ENCODE measurements at regions not wholly inside any gene's neighbourhood (a gene's known extent, or its start where the extent isn't known, plus 50 kb on each side); places are given as distances from the start of the nearest gene placed in this dataset.

DNA sequence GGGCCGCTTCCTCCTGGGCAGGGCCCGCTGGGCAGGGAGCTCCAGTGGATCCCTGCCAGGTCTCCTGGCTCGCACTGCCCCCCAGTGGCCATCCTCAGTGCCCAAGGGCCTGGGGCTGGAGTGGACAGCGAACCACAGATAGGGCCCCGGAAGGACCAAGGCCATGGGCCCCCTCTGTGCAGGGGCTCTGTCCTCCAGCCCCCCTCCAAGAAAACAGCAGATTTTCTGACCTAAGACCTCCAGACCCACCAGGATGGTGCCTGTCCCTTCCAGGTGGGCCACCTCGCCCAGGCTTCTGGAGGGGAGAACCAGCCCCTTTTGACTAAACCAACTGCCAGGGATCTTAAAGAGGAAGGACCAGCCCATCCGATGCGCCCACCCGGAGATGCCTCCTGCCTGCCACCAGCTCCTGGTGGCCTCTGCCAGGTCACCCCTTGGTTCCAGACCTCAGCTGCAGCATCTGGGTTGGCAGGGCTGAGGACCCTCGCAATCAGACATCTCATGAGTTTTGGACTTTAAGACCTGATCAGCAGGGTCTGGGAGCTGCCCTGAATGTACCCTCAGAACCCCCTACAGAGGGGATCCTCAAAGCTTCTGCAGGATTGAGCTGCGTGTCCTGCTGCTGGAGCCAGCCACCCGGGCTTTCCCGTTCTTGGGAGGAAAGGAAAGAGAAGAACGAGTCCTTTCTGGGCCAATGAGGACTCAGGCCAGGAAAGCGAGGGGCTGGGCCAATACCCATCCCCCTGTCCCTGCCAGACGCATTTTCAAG is 325.8 kb upstream of the DIO3 start (continued):
- TF ChIP-seq, protein P1, sequence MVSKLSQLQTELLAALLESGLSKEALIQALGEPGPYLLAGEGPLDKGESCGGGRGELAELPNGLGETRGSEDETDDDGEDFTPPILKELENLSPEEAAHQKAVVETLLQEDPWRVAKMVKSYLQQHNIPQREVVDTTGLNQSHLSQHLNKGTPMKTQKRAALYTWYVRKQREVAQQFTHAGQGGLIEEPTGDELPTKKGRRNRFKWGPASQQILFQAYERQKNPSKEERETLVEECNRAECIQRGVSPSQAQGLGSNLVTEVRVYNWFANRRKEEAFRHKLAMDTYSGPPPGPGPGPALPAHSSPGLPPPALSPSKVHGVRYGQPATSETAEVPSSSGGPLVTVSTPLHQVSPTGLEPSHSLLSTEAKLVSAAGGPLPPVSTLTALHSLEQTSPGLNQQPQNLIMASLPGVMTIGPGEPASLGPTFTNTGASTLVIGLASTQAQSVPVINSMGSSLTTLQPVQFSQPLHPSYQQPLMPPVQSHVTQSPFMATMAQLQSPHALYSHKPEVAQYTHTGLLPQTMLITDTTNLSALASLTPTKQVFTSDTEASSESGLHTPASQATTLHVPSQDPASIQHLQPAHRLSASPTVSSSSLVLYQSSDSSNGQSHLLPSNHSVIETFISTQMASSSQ (IDR thresholded peaks at IDR 0.05; ENCODE audit: low read depth), result no peak
- TF ChIP-seq, protein P1 (CRISPR knock-in tag; IDR thresholded peaks at IDR 0.05; ENCODE audit: borderline replicate concordance), result no peak
- TF ChIP-seq, protein P2, sequence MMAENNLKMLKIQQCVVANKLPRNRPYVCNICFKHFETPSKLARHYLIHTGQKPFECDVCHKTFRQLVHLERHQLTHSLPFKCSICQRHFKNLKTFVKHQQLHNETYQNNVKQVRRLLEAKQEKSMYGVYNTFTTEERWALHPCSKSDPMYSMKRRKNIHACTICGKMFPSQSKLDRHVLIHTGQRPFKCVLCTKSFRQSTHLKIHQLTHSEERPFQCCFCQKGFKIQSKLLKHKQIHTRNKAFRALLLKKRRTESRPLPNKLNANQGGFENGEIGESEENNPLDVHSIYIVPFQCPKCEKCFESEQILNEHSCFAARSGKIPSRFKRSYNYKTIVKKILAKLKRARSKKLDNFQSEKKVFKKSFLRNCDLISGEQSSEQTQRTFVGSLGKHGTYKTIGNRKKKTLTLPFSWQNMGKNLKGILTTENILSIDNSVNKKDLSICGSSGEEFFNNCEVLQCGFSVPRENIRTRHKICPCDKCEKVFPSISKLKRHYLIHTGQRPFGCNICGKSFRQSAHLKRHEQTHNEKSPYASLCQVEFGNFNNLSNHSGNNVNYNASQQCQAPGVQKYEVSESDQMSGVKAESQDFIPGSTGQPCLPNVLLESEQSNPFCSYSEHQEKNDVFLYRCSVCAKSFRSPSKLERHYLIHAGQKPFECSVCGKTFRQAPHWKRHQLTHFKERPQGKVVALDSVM (CRISPR knock-in tag; IDR thresholded peaks at IDR 0.05), result no peak
- TF ChIP-seq, protein P3, sequence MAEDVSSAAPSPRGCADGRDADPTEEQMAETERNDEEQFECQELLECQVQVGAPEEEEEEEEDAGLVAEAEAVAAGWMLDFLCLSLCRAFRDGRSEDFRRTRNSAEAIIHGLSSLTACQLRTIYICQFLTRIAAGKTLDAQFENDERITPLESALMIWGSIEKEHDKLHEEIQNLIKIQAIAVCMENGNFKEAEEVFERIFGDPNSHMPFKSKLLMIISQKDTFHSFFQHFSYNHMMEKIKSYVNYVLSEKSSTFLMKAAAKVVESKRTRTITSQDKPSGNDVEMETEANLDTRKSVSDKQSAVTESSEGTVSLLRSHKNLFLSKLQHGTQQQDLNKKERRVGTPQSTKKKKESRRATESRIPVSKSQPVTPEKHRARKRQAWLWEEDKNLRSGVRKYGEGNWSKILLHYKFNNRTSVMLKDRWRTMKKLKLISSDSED (CRISPR knock-in tag; IDR thresholded peaks at IDR 0.05), result no peak
- TF ChIP-seq, protein P4, sequence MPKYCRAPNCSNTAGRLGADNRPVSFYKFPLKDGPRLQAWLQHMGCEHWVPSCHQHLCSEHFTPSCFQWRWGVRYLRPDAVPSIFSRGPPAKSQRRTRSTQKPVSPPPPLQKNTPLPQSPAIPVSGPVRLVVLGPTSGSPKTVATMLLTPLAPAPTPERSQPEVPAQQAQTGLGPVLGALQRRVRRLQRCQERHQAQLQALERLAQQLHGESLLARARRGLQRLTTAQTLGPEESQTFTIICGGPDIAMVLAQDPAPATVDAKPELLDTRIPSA (CRISPR knock-in tag; IDR thresholded peaks at IDR 0.05; ENCODE audit: borderline replicate concordance), result no peak
- TF ChIP-seq ZNF354B (CRISPR knock-in tag; IDR thresholded peaks at IDR 0.05) (no peak), ZNF75D (CRISPR knock-in tag; IDR thresholded peaks at IDR 0.05; ENCODE audit: borderline replicate concordance) (no peak), ZMAT3 (CRISPR knock-in tag; conservative IDR thresholded peaks at IDR 0.05) (no peak), ZNF256 (CRISPR knock-in tag; conservative IDR thresholded peaks at IDR 0.05) (no peak)
- TF ChIP-seq, protein P5, sequence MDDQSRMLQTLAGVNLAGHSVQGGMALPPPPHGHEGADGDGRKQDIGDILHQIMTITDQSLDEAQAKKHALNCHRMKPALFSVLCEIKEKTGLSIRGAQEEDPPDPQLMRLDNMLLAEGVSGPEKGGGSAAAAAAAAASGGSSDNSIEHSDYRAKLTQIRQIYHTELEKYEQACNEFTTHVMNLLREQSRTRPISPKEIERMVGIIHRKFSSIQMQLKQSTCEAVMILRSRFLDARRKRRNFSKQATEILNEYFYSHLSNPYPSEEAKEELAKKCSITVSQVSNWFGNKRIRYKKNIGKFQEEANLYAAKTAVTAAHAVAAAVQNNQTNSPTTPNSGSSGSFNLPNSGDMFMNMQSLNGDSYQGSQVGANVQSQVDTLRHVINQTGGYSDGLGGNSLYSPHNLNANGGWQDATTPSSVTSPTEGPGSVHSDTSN (CRISPR knock-in tag; IDR thresholded peaks at IDR 0.05; ENCODE audit: borderline replicate concordance), result no peak
